ENCODE measurements at regions not wholly inside any gene's neighbourhood (a gene's known extent, or its start where the extent isn't known, plus 50 kb on each side); places are given as distances from the start of the nearest gene placed in this dataset.
"Not testable (repeated sequence)": the region's sequence is repeated elsewhere in the genome, so short reads cannot be mapped to it uniquely, and the experiment has no call there.

- not testable (repeated sequence) for DNase-seq
Measured at GRCh38 chr12:58677833-58678232, 242.5 kb downstream of the LRIG3 start.

- DNase-seq, result no peak
Measured at GRCh38 chr12:58678753-58679152, 241.6 kb downstream of the LRIG3 start.

GRCh38 chr12:58681730-58682129, 238.6 kb downstream of the LRIG3 start:
- no peak for DNase-seq

- DNase-seq, result no peak
Measured at GRCh38 chr12:58695263-58695662, 225.0 kb downstream of the LRIG3 start.

GRCh38 chr12:58701536-58701935, 218.8 kb downstream of the LRIG3 start:
- no peak for DNase-seq

GRCh38 chr12:58703866-58704265, 216.4 kb downstream of the LRIG3 start:
- DNase-seq, result no peak

GRCh38 chr12:58704770-58705169, 215.5 kb downstream of the LRIG3 start:
- DNase-seq, result not testable (repeated sequence)

GRCh38 chr12:58710901-58711300, 209.4 kb downstream of the LRIG3 start:
- DNase-seq, result no peak

GRCh38 chr12:58711974-58712373, 208.3 kb downstream of the LRIG3 start:
- DNase-seq, result no peak

GRCh38 chr12:58712976-58713375, 207.3 kb downstream of the LRIG3 start:
- no peak for DNase-seq

GRCh38 chr12:58719161-58719560, 201.1 kb downstream of the LRIG3 start:
- DNase-seq, result no peak

- DNase-seq, result no peak
Measured at GRCh38 chr12:58720421-58720820, 199.9 kb downstream of the LRIG3 start.

GRCh38 chr12:58725400-58726105, 194.8 kb downstream of the LRIG3 start:
- DNase-seq, result no peak

GRCh38 chr12:58727521-58727920, 192.8 kb downstream of the LRIG3 start:
- no peak for DNase-seq

GRCh38 chr12:58728397-58728796, 191.9 kb downstream of the LRIG3 start:
- DNase-seq, result no peak

GRCh38 chr12:58731096-58731495, 189.2 kb downstream of the LRIG3 start:
- no peak for DNase-seq

GRCh38 chr12:58732894-58733293, 187.4 kb downstream of the LRIG3 start:
- DNase-seq, result no peak

GRCh38 chr12:58741226-58741625, 179.1 kb downstream of the LRIG3 start:
- DNase-seq, result no peak

- DNase-seq, result no peak
Measured at GRCh38 chr12:58745348-58746125, 174.8 kb downstream of the LRIG3 start.

GRCh38 chr12:58747533-58747932, 172.8 kb downstream of the LRIG3 start:
- no peak for DNase-seq

- DNase-seq, result no peak
Measured at GRCh38 chr12:58750484-58750883, 169.8 kb downstream of the LRIG3 start.

- DNase-seq, result no peak
Measured at GRCh38 chr12:58757422-58757821, 162.9 kb downstream of the LRIG3 start.

- not testable (repeated sequence) for DNase-seq
Measured at GRCh38 chr12:58759745-58760144, 160.6 kb downstream of the LRIG3 start.

- DNase-seq, result no peak
Measured at GRCh38 chr12:58761308-58761707, 159.0 kb downstream of the LRIG3 start.

All from NCI-H2227 treated with DMSO at 0.1 percent for 48 hours (cell line).